ENCODE measurements at regions not wholly inside any gene's neighbourhood (a gene's known extent, or its start where the extent isn't known, plus 50 kb on each side); places are given as distances from the start of the nearest gene placed in this dataset.

DNA sequence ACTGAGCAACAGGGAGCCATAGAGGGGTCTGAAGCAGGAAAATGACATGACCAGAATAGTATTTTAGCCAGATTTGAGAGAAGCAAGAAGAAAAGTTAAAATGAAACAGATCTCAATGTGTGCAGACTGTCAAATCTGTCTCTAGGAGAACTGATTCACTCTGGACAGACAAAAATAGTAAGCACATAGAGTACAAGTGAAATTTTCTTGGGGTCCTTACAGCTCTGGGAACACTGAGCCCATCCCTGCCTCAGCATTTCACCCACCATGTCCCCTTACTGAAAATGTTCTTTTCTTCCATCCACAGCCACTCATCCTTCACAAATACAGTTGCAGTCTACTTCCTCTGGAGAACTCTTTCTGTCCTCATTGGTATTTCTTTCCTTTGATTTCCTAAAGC is 359.2 kb downstream of the MTX2 start:
- TF ChIP-seq, protein P1, sequence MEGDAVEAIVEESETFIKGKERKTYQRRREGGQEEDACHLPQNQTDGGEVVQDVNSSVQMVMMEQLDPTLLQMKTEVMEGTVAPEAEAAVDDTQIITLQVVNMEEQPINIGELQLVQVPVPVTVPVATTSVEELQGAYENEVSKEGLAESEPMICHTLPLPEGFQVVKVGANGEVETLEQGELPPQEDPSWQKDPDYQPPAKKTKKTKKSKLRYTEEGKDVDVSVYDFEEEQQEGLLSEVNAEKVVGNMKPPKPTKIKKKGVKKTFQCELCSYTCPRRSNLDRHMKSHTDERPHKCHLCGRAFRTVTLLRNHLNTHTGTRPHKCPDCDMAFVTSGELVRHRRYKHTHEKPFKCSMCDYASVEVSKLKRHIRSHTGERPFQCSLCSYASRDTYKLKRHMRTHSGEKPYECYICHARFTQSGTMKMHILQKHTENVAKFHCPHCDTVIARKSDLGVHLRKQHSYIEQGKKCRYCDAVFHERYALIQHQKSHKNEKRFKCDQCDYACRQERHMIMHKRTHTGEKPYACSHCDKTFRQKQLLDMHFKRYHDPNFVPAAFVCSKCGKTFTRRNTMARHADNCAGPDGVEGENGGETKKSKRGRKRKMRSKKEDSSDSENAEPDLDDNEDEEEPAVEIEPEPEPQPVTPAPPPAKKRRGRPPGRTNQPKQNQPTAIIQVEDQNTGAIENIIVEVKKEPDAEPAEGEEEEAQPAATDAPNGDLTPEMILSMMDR (conservative IDR thresholded peaks at IDR 0.05; ENCODE audit: low read depth, low read length): no peak
- TF ChIP-seq EZH2 (IDR thresholded peaks at IDR 0.05; ENCODE audit: borderline replicate concordance, low read depth, low read length, poor library complexity, severe bottlenecking): no peak
